Transverse colon (tissue), 3 donors: ENCODE measurements at regions not wholly inside any gene's neighbourhood (a gene's known extent, or its start where the extent isn't known, plus 50 kb on each side); places are given as distances from the start of the nearest gene placed in this dataset.

Source experiments
- EP300 ChIP-seq: sonication (generic); formaldehyde crosslinking; IDR thresholded peaks from one replicate; pipeline ENCODE4 v1.6.1; 2017; ENCODE audit warnings: antibody characterized with exemption, low read depth
- POLR2A ChIP-seq: fragments of 450-650 bp; IDR thresholded peaks from one replicate; pipeline ENCODE4 v1.6.1; 2016; ENCODE audit warnings: antibody characterized with exemption, mild to moderate bottlenecking, moderate library complexity
- TF ChIP-seq, protein P1 (sequence below), 5 experiments: fragments of 200-600 bp in 3 of 5; fragments of 450-650 bp in 2 of 5; sonication (generic) in 3 of 5; IDR thresholded peaks; 1 replicate in 2 of 5; 2 replicates in 3 of 5; pipeline ENCODE4 v1.5.1; 2016 to 2017; ENCODE audit warnings: antibody characterized with exemption in 5 of 5, inconsistent platforms in 3 of 5, mild to moderate bottlenecking in 2 of 5, moderate library complexity in 1 of 5

- TF ChIP-seq, protein P1, sequence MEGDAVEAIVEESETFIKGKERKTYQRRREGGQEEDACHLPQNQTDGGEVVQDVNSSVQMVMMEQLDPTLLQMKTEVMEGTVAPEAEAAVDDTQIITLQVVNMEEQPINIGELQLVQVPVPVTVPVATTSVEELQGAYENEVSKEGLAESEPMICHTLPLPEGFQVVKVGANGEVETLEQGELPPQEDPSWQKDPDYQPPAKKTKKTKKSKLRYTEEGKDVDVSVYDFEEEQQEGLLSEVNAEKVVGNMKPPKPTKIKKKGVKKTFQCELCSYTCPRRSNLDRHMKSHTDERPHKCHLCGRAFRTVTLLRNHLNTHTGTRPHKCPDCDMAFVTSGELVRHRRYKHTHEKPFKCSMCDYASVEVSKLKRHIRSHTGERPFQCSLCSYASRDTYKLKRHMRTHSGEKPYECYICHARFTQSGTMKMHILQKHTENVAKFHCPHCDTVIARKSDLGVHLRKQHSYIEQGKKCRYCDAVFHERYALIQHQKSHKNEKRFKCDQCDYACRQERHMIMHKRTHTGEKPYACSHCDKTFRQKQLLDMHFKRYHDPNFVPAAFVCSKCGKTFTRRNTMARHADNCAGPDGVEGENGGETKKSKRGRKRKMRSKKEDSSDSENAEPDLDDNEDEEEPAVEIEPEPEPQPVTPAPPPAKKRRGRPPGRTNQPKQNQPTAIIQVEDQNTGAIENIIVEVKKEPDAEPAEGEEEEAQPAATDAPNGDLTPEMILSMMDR (IDR thresholded peaks at IDR 0.05): no peak
- TF ChIP-seq POLR2A (no peak), EP300 (no peak)
Measured at GRCh38 chr2:66920415-66920814, 476.7 kb upstream of the ETAA1 start.
